ENCODE measurements at regions not wholly inside any gene's neighbourhood (a gene's known extent, or its start where the extent isn't known, plus 50 kb on each side); places are given as distances from the start of the nearest gene placed in this dataset.
"Not testable (repeated sequence)": the region's sequence is repeated elsewhere in the genome, so short reads cannot be mapped to it uniquely, and the experiment has no call there.

GRCh38 chr11:31953803-31954327, 137.0 kb upstream of the RCN1 start:
- TF ChIP-seq POLR2A (IDR thresholded peaks at IDR 0.05) = no peak
- TF ChIP-seq, protein P1, sequence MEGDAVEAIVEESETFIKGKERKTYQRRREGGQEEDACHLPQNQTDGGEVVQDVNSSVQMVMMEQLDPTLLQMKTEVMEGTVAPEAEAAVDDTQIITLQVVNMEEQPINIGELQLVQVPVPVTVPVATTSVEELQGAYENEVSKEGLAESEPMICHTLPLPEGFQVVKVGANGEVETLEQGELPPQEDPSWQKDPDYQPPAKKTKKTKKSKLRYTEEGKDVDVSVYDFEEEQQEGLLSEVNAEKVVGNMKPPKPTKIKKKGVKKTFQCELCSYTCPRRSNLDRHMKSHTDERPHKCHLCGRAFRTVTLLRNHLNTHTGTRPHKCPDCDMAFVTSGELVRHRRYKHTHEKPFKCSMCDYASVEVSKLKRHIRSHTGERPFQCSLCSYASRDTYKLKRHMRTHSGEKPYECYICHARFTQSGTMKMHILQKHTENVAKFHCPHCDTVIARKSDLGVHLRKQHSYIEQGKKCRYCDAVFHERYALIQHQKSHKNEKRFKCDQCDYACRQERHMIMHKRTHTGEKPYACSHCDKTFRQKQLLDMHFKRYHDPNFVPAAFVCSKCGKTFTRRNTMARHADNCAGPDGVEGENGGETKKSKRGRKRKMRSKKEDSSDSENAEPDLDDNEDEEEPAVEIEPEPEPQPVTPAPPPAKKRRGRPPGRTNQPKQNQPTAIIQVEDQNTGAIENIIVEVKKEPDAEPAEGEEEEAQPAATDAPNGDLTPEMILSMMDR (IDR thresholded peaks at IDR 0.05) = no peak
- H3K9me3 ChIP-seq = no peaks in the 10 kb centered on the region
- DNase-seq = no peak
- H3K36me3 ChIP-seq = no peaks in the 10 kb centered on the region
- no peak overlapping the region for H3K27ac ChIP-seq
- intact Hi-C loops (cut with DNase I; ENCODE audit: low total_unique reads) = no loop called here
- no peaks in the 10 kb centered on the region for H3K27me3 ChIP-seq
- H3K4me3 ChIP-seq = no peak overlapping the region
- H3K4me1 ChIP-seq = no peaks in the 10 kb centered on the region

DNA sequence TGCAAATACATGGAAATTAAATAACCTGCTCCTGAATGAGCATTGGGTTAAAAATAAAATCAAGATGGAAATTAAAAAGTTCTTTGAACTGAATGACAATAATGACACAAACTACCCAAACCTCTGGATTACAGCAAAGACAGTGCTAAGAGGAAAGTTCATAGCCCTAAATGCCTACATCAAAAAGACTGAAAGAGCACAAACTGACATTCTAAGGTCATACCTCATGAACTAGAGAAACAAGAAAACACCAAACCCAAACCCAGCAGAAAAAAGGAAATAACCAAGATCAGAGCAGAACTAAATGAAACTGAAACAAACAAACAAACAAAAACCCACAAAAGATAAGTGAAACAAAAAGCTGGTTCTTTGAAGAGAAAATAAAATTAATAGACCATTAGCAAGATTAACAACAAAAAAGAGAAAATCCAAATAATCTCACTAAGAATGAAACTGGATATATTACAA, 138.6 kb upstream of the PAX6 start:
- H3K4me3 ChIP-seq; H3K36me3 ChIP-seq; DNase-seq; intact Hi-C loops (cut with DNase I; ENCODE audit: low total_unique reads); H3K27ac ChIP-seq; H3K4me1 ChIP-seq; H3K9me3 ChIP-seq; H3K27me3 ChIP-seq: not testable (repeated sequence)

DNA sequence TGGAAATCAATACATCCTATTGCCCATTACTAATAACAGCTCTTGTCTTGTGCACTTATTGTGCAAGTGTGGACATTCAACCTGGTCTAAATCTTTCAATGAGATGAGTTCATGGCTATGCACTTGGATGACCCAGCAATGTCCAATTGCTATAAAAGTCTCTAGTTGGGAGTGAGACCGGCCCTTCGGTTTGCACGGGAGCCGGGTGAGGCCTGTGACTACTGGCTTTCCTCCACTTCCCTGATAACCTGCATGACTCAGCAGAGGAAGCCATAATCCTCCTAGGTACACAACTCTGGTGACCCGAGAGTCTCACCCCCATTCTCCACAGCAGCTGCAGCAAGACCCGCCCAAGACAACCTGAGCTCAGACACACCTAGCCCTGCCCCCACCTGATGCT, 135.9 kb upstream of the PAX6 start:
- Histone ChIP-seq H3K4me3 (no peak overlapping the region), H3K4me1 (no peaks in the 10 kb centered on the region), H3K36me3 (no peaks in the 10 kb centered on the region), H3K27me3 (no peaks in the 10 kb centered on the region), H3K27ac (no peak overlapping the region), H3K9me3 (no peaks in the 10 kb centered on the region)
- intact Hi-C loops (cut with DNase I; ENCODE audit: low total_unique reads) = no loop called here
- no peak for DNase-seq
- TF ChIP-seq, protein P1 (IDR thresholded peaks at IDR 0.05) = no peak
- TF ChIP-seq POLR2A (IDR thresholded peaks at IDR 0.05) = no peak

GRCh38 chr11:31943056-31943780, 132.1 kb upstream of the PAX6 start:
- Histone ChIP-seq H3K36me3 (no peaks in the 10 kb centered on the region), H3K9me3 (no peaks in the 10 kb centered on the region), H3K4me3 (no peak overlapping the region), H3K27ac (no peak overlapping the region), H3K4me1 (no peaks in the 10 kb centered on the region), H3K27me3 (no peaks in the 10 kb centered on the region)
- intact Hi-C loops (cut with DNase I; ENCODE audit: low total_unique reads) = no loop called here
- no peak for DNase-seq
- TF ChIP-seq POLR2A (IDR thresholded peaks at IDR 0.05) = no peak
- TF ChIP-seq, protein P1 (IDR thresholded peaks at IDR 0.05) = no peak

- TF ChIP-seq POLR2A (IDR thresholded peaks at IDR 0.05) = no peak
- TF ChIP-seq, protein P1 (IDR thresholded peaks at IDR 0.05) = no peak
- intact Hi-C loops (cut with DNase I; ENCODE audit: low total_unique reads) = no loop called here
- no peaks in the 10 kb centered on the region for H3K36me3 ChIP-seq
Measured at GRCh38 chr11:31940371-31941037, 129.4 kb upstream of the PAX6 start.

More at GRCh38 chr11:31940371-31941037, 129.4 kb upstream of the PAX6 start:
- H3K27ac ChIP-seq = no peak overlapping the region
- no peak for DNase-seq
- no peaks in the 10 kb centered on the region for H3K9me3 ChIP-seq
- no peak overlapping the region for H3K4me3 ChIP-seq
- H3K27me3 ChIP-seq = no peaks in the 10 kb centered on the region
- no peaks in the 10 kb centered on the region for H3K4me1 ChIP-seq
